K562 (cell line): ENCODE measurements at regions not wholly inside any gene's neighbourhood (a gene's known extent, or its start where the extent isn't known, plus 50 kb on each side); places are given as distances from the start of the nearest gene placed in this dataset.

Experiments
- ATF3 ChIP-seq, 2 experiments: fragments of 450-650 bp in 1 of 2; sonication (generic) in 1 of 2; formaldehyde crosslinking in 1 of 2; IDR thresholded peaks in 1 of 2; conservative IDR thresholded peaks in 1 of 2; 2 replicates each; pipeline versions ENCODE4 v1.6.1 to v1.8.1; 2016 to 2023; ENCODE audit warnings: mild to moderate bottlenecking in 2 of 2, moderate library complexity in 2 of 2, inconsistent platforms in 1 of 2, missing genetic modification reagents in 1 of 2
- CEBPG ChIP-seq, 3 experiments: fragments of 200-800 bp in 1 of 3; sonication (Bioruptor generic) in 1 of 3; sonication (generic) in 1 of 3; formaldehyde crosslinking in 1 of 3; IDR thresholded peaks in 2 of 3; conservative IDR thresholded peaks in 1 of 3; 2 replicates each; pipeline versions ENCODE4 v1.6.1 to v1.8.0; 2016 to 2022; ENCODE audit warnings: missing compliant biosample characterization in 2 of 3, missing genetic modification characterization in 2 of 3, mild to moderate bottlenecking in 1 of 3, missing genetic modification reagents in 1 of 3
- ELK3 ChIP-seq: fragments of 450-650 bp; formaldehyde crosslinking; IDR thresholded peaks from 2 replicates; pipeline ENCODE4 v1.4.0; 2020; ENCODE audit warnings: mild to moderate bottlenecking
- EP400 ChIP-seq: fragments of 450-650 bp; IDR thresholded peaks from 2 replicates; pipeline ENCODE4 v1.6.1; 2017; ENCODE audit warnings: antibody characterized with exemption, mild to moderate bottlenecking, moderate library complexity
- FOSL1 ChIP-seq: fragments of 200-800 bp; sonication (Bioruptor generic); conservative IDR thresholded peaks from 2 replicates; pipeline ENCODE4 v1.6.1; 2016; ENCODE audit warnings: missing genetic modification characterization, missing compliant biosample characterization
- HMG20A ChIP-seq: fragments of 450-650 bp; formaldehyde crosslinking; conservative IDR thresholded peaks from 2 replicates; pipeline ENCODE4 v1.4.0; 2020; ENCODE audit warnings: mild to moderate bottlenecking, mixed read lengths
- KDM2B ChIP-seq: fragments of 250-450 bp; sonication (Bioruptor Pico); IDR thresholded peaks from 2 replicates; pipeline ENCODE4 v1.8.0; 2021; ENCODE audit warnings: mild to moderate bottlenecking, moderate library complexity
- L3MBTL2 ChIP-seq: fragments of 450-650 bp; IDR thresholded peaks from 2 replicates; pipeline ENCODE4 v1.6.1; 2016; ENCODE audit warnings: mild to moderate bottlenecking, moderate library complexity
- MTA1 ChIP-seq: fragments of 450-650 bp; IDR thresholded peaks from 2 replicates; pipeline ENCODE4 v1.6.1; 2017; ENCODE audit warnings: borderline replicate concordance
- MXD1 ChIP-seq: fragments of 250-450 bp; sonication (Bioruptor Pico); IDR thresholded peaks from 2 replicates; pipeline ENCODE4 v1.8.0; 2021; ENCODE audit warnings: borderline replicate concordance, mild to moderate bottlenecking, moderate library complexity; ENCODE audit not compliant: poor library complexity, severe bottlenecking
- NCOA4 ChIP-seq: fragments of 450-650 bp; IDR thresholded peaks from 2 replicates; pipeline ENCODE4 v1.6.1; 2018; ENCODE audit warnings: mild to moderate bottlenecking; ENCODE audit not compliant: partially characterized antibody
- NR2F6 ChIP-seq: fragments of 450-650 bp; formaldehyde crosslinking; IDR thresholded peaks from 2 replicates; pipeline ENCODE4 v1.4.0; 2020; ENCODE audit warnings: mild to moderate bottlenecking
- RBM22 ChIP-seq: fragments of 200-400 bp; formaldehyde crosslinking; IDR thresholded peaks from 2 replicates; pipeline ENCODE4 v1.6.1; 2018; ENCODE audit warnings: low read length, low read depth; ENCODE audit not compliant: poor library complexity, severe bottlenecking
- RERE ChIP-seq: sonication (generic); formaldehyde crosslinking; IDR thresholded peaks from 2 replicates; pipeline ENCODE4 v1.8.0; 2023; ENCODE audit warnings: missing genetic modification reagents, mild to moderate bottlenecking, borderline replicate concordance
- ZBED1 ChIP-seq: IDR thresholded peaks from 2 replicates; pipeline ENCODE4 v1.6.1; 2014
- ZNF511 ChIP-seq: sonication (generic); formaldehyde crosslinking; IDR thresholded peaks from 2 replicates; pipeline ENCODE4 v1.8.0; 2022; ENCODE audit warnings: mild to moderate bottlenecking, missing genetic modification reagents
- ZNF639 ChIP-seq, 2 experiments: fragments of 200-800 bp in 1 of 2; sonication (Bioruptor generic) in 1 of 2; sonication (generic) in 1 of 2; formaldehyde crosslinking in 1 of 2; IDR thresholded peaks in 1 of 2; conservative IDR thresholded peaks in 1 of 2; 2 replicates each; pipeline versions ENCODE4 v1.5.0 to v1.6.1; 2016 to 2020; ENCODE audit warnings: missing compliant biosample characterization in 1 of 2, missing genetic modification characterization in 1 of 2, missing genetic modification reagents in 1 of 2

- TF ChIP-seq RERE: no peak
- peak; percentile 12; the same call in 1 of the 2 replicates for TF ChIP-seq CEBPG (CRISPR knock-in tag; IDR thresholded peaks at IDR 0.05)
- no peak for TF ChIP-seq CEBPG (tag; conservative IDR thresholded peaks at IDR 0.05 in 1 of 2, IDR thresholded peaks at IDR 0.05 in 1 of 2)
- no peak for TF ChIP-seq ZNF639 (CRISPR knock-in tag; conservative IDR thresholded peaks at IDR 0.05 in 1 of 2, IDR thresholded peaks at IDR 0.05 in 1 of 2)
- no peak for TF ChIP-seq RBM22
- no peak for TF ChIP-seq NR2F6 (CRISPR knock-in tag)
- TF ChIP-seq KDM2B (CRISPR knock-in tag): no peak
- no peak for TF ChIP-seq MXD1 (CRISPR knock-in tag)
- no peak for TF ChIP-seq HMG20A (CRISPR knock-in tag)
- no peak for TF ChIP-seq ELK3 (CRISPR knock-in tag)
- TF ChIP-seq MTA1: no peak
- peak; percentile 15; the same call in 1 of the 2 replicates for TF ChIP-seq ATF3 (IDR thresholded peaks at IDR 0.05)
- no peak for TF ChIP-seq ATF3 (CRISPR knock-in tag; conservative IDR thresholded peaks at IDR 0.05)
- no peak for TF ChIP-seq ZNF511 (CRISPR knock-in tag)
- no peak for TF ChIP-seq NCOA4
- TF ChIP-seq EP400: no peak
- TF ChIP-seq L3MBTL2: no peak
- no peak for TF ChIP-seq ZBED1
- TF ChIP-seq FOSL1 (tag): peak; percentile 31; the same call in 1 of the 2 replicates
- TF ChIP-seq, all 486 proteins: peak for 3
Measured at GRCh38 chr2:234372506-234372905, 124.4 kb downstream of the ARL4C start (continued).
